HG03159 (cell line): ENCODE measurements at regions not wholly inside any gene's neighbourhood (a gene's known extent, or its start where the extent isn't known, plus 50 kb on each side); places are given as distances from the start of the nearest gene placed in this dataset.

ENCODE experiments used
- ATAC-seq: cut with Tn5 transposase; IDR thresholded peaks from one replicate; pipeline ENCODE4 v1.9.1; 2021; ENCODE audit warnings: mild to moderate bottlenecking, moderate library complexity; ENCODE audit not compliant: unreplicated experiment

DNA sequence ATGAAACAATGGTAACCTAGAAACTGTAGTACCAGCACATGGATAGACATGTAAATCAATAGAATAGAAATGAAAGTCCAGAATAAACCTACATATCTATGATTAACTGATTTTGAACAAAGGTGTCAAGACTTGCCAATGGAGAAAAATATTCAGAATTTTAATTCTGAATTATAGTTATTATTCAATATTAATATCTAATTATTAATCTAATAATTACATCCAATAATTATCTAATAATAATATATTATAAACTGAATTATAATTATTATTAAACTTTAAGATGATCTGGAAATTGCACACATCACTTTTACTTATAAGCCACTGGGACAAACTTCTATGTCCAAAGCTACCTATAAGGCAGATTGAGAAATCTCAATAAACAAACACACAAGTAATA, 1365.2 kb upstream of the ADGRL3 start:
- ATAC-seq, result no peak

DNA sequence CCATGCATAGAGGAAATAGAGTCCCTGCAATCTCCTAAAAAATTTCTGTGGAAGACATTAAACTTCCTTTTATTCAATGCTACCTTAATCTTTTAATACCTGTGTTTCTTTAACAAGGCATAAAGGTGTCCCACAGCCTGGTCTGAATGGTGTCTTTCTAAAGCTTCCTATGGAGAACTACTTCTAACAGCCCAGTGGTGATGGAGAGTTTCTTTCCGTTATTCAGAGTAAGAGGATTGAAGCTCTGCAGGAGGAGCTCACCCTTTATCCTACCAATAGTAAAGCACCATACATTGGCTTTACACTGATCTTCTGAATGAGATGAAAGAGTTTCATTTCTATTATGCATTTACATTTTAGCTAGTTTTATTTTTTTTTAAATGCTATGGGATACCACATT, 1362.4 kb upstream of the ADGRL3 start:
- ATAC-seq, result no peak

DNA sequence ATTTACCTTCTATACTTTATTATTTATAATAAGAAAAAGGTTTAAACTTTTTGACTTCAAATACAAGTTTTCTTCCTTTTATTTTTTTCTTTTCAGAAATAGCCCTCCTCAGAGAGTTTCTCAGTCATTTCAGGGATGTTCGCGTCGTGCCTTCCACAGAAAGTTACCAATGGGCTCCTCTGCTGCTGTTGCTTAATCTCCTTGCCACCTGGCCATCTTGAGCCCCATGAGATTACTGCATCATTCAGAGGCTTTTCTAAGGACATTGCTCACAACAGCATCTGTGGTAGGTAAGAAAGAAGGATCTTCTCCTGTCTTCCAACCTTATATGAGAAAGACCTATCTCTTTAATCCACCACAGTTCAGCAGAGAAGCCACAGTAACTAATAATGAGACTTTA, 1361.9 kb upstream of the ADGRL3 start:
- no peak for ATAC-seq

DNA sequence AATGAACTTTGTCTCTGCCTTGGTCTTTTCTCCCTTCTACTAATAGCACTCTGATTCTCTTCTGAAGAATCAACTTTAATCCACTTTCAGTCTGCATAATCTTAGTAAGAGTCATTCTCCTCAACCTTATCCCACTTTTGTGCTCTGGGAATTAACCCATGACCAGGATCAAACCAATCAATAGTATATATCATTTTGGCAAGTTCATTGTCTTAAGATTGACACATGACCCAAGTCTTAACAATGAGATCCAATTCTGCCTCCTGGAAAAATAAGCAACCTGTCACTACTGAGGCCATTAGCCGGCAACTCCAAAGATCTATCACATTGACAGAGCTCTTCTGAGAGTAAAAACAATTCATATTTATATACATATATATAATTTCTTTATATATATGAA, 1358.4 kb upstream of the ADGRL3 start:
- no peak for ATAC-seq

DNA sequence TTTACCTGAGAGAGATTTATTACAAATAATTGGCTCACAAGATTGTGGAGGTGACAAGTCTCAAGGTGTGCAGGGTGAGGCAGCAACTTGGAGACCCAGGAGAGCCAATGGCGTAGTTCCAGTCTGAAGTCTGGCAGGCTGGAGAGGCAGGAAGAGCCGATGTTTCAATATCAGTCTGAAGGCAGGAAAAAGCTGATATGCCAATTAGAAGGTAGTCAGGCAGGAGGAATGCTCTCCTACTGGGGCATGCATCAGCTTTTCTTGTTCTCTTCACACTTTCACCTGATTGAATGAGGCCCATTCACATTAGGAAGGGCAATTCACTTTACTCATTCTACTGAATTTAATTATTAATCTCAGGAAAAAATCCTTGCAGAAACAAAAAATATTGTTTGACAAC, 1351.7 kb upstream of the ADGRL3 start:
- no peak for ATAC-seq

DNA sequence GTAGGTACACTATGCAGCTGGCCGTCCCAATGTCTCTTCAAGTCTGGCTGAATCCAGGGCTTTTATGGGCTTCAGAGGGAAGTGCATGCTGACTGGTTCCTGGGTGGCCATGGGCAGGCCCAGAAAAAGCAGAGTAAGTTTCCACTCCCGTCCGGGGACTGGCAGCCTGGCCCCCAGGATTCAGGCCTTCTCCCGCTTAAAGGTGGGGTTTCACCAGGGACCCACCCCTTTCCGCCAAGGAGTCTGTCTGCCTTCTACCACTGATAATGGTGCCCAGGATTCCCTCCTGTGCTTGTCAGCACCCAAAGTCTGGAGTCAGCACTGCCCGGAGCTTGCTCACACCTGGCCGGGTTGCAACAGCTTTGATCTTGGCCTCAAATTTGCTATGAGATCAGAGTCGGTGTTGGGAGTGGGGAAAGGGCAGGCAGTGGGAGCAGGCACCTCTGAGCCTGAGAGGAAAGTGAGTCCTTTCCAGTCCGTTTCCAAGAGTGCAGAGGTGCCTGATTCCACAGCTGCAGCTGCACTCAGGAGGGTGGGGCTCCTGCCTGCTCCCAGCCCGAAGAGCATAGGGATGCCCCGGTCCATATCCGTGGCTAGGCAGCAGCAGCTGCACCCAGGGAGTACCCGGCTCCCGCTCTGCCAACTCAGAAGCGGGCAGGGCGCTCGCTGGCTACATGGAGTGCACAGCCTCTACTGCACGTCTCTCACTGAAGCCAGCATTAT, 1344.3 kb upstream of the ADGRL3 start:
- no peak for ATAC-seq

DNA sequence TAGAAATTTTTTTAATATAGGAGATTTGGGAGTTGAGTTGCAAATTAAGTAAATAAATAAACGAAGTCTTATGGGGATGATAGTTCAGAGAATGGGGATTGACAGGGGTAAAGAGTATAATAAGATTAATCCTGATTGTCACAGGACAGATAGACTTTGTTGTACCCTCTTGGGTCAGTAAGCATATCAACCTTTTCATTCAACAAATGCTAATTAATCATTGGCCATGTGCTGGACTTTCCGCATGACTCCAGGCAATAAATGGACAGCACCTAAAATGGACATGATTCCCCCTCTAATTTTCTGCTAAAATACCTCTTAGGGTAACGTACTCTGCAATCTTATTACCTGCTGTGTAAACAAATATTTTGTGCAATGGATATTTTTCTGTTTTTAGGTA, 1331.1 kb upstream of the ADGRL3 start:
- no peak for ATAC-seq

DNA sequence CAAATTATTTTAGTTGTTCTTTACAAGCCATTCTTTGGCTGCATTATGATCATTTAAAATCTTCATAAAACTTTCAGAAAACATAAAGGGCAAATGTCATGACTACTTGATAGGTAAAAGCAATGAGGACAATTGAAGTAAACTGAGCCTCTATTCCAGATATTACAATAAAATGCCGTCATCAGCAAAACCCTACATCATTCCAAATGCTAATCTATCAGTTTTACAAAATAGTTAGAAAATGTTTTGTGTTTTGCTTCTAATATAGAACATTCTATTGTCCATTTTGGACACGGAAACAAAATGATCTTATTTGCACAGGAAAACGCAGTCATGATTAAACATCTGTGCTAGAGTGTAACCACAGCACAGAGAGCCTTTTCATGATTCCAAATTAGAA, 1330.6 kb upstream of the ADGRL3 start:
- no peak for ATAC-seq

DNA sequence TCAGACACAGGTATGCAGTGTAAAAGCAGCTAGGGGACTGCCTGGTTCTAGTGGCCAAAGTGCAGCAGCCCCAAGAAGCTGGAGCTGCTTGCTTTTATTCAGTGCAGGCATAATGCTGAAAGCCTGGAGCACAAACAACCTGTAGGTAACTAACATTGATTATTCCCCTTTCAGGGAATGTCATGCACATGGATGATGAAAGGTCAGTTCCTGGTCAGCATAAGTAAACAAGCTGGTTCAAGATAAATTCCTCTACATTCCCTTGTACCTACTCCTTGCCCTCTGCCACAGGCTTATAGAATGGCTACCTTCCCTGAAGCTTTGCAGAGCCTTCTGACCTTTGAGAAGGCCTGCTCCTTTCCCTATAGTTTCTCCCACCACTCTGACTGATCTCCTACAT, 1318.5 kb upstream of the ADGRL3 start:
- ATAC-seq, result no peak

DNA sequence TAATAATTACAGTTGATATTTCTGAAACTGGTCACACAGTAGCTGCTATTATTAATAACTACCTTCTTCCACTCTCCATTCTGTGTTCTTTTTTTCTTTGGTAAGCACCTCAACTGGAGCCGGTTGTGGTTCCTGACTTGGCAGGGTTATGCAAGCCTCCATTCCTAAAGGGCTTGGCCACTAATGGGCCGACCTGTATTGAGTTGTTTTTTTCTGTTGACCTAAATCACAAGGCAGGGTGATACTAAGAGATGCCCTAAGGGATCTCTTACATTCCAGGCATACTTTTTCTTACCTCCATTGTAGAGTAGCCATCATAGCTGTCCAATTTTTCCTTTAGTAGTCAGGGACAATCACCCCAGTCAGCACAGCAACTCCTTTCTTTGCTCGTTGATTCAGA, 1295.8 kb upstream of the ADGRL3 start:
- ATAC-seq, result no peak

DNA sequence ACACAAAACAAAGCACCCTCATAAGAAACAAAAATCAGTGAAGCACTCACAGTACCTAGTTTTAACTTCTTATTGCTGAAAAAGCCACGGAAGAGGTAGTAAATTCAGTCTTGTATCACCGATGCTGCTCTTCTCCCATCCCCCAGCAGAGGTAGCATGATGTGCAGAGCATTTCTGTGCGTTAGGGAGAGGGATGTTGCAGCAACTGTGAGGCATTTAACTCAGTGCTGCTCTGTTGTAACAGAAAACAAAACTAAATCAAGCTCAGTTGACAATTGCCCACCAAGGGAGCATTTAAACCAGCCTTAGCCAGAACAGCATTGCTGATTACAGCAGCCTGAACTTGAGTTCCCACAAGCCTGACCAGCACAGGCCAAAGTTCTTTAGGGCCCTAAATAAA, 1279.7 kb upstream of the ADGRL3 start:
- ATAC-seq, result no peak

DNA sequence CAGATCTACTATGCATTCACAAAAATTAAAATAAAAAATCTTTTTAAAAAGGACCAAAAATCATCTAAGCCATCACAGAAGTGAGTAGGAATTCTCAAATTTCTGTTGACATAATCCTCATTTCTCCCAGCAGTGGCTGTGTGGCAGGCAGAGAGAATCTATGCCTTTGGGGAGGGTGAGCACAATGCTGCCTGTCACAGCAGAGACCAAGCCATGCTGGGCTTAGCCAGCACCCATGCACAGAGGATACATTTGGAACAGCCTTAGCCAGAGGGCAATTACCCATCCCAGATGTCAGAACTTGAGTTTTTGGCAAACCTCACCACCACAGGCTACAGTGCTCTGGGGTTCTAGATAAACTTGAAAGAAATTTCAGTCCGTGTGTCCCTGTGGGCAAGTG, 1274.8 kb upstream of the ADGRL3 start:
- ATAC-seq, result no peak

DNA sequence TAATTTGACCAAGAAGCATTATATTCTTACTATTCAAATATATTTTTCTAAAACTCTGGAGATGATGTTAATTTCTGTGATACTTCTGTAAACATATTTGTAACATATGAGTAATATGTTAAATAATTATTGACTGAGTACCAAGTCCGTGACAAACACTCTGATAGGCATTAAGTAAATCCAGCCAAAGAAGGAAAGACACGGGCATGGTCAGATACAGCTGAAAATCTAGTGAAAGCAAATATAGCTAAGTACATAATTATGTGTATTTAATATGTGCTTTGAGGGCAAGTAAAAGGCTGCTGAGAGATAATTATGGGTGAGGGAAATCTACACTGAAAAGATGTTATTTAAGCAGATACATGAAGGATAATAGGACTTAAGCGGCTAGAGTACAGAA, 1263.6 kb upstream of the ADGRL3 start:
- ATAC-seq, result no peak

DNA sequence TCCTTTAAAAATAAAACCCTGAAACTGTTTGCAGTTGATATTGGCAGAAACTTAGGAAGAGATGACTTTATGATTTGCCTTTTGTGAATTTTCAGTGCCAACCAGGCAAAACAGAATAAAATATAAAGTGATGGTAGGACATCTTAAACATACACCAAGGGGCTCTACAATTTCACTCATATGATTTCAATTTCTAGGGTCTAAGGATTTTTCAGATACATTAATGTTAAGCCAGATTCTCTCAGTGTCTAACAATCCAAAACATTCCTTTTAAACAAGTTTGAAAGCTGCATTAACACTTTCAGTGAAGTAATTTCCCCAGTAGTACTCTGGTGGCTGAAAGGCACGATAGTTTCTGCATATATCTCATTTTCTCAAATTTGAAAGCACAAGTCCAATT, 1262.0 kb upstream of the ADGRL3 start:
- ATAC-seq, result no peak

DNA sequence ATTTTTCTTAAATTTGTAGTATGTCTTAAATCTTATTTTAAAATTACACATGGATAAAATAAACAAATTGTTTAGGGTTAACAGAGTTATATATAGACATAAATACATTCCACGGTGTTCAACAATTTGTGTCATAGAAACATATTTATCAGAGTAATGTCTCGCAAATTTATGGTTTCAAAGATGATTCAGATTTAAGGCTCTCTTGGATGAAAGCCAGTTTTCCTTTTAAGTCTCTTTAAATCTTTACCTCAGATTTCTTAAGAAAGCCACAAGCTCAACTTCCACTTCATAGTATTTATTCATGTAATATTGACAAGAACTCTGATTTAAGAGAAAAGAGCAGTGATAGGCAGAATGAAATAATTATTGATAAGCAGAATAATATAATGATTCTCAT, 1254.8 kb upstream of the ADGRL3 start:
- no peak for ATAC-seq

DNA sequence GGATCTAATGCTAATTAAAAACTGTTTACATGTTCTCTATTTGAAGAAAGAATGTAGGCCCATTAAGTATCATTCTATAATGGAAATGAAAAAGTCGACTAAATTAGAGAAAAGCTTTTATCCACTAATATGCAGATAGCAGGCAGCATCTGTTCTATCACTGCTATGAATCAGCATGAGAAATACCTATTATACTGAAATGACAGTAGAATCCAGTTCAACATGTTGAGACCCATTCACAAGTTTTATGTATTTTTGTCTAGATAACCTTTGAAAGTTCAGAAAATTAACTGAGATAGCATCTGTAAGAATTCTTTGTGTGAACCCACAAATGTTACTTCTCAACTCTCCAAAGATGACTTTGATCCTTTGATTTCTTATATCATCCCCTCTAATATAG, 1254.4 kb upstream of the ADGRL3 start:
- ATAC-seq, result no peak

DNA sequence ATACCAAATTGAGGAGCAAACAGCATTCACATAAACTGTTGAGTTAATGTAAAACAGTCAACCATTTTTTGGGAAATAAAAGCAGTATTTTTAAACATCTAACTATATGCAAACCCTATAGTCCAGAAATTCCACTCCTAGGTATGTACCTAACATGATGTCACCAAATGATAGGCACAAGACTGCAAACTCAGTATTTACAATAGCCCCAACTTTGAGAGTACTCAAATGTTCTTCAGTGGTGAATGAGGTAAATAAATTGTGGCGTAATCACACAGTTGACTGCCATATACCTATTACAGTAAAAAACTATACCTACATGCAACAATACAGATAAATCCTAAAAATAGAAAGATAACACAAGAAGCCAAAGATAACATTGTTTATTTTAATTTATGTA, 1243.8 kb upstream of the ADGRL3 start:
- ATAC-seq, result no peak

DNA sequence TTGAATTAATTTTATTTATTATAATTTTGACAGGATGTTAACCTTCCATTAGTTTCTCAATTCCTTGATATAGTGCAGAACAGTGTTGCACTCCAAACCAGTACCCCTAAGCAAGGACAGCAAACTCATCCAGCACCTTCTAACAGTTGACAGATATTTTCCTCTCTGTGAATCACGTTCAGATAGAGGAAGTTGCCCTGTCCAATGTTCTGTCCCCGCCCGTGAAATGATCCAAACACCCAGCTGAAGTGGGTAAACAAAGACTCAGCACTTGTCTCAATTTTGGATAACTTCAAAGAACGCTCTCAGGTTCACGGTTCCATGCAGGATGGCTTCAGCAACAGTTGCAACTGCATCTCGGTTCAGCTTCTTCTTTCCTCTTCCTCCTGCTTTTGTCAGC, 1240.0 kb upstream of the ADGRL3 start:
- ATAC-seq, result no peak

DNA sequence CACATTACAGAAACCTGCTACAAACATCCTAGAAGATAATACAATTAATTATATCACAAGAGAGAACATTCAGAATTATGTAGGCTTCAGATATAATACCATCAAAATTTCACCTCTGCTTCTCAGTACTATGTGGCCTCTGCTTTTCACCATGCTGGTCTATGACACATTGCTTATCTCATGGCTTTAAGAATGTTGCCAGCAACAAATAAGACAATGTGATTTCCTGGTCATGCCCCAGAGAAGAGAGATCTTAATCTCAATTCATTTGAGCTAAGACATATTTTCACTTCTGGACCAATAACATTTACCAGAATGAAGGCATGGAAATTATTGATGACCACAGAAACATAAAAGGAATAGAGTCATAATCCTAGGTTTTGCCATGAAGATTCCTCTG, 1233.4 kb upstream of the ADGRL3 start:
- ATAC-seq, result no peak

DNA sequence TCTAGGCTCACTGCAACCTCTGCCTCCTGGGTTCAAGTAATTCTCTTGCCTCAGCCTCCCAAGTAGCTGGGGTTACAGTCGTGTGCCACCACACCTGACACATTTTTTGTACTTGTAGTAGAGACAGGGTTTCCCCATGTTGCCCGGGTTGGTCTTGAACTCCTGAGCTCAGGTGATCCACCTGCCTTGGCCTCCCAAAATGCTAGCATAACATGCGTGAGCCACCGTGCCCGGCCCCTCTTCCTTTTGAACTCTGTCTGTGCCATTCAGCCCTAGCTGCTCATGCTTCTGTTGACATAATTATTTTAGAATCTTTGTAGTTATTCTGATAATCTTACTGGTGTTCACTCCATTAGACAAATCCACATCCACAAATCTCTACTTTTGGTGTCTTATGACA, 1231.3 kb upstream of the ADGRL3 start:
- ATAC-seq, result no peak

DNA sequence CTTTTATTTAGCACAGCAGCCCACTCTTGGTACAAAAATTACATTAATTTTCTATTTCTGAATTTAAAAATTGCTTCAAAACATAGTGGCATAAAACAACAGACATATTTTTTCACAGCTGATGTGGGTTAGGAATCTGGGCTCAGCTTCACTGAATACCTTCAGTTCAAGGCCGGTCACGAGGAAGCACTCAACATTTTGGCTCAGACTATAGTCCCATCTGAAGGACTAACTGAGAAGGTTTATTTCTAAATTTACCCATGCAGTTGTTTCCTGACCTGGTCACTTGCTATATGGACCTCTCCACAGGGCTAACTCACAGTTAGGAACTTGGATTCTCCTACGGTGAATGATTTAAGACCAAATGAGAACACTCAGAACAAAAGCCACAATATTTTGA, 1230.2 kb upstream of the ADGRL3 start:
- no peak for ATAC-seq

DNA sequence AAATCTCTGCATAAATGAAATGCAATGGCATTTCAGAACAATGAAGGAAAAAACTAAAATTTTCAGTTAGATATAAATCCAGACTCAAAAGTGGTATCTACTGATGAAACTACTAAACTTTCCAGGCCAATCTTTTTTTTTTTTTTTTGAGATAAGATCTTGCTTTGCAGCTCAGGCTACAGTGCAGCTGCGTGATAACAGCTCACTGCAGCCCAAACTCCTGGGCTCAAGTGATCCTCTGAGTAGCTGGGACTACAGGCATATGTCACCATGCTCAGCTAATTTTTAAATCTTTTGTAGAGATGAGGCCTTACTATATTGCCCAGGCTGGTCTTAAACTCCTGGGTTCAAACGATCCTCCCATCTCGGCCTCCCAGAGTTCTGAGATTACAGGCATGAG, 1228.2 kb upstream of the ADGRL3 start:
- ATAC-seq, result no peak

DNA sequence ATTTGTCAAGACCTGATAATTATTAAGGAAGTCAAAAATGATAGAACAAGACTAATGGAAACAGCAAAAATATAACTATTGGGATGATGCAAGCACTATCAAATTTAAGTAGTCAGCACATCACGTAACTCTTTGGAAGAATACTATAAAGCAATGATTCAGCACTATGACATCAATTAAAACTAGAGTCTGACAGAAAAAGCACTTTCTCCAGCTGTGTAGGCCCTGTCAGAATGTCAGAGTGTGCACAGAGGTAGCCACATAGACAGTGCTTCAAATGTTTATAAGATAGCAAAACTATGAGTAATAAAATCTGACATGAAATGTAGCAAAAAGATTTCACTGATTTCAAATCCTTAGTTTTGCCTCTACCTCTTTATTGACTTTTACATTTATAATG, 1226.6 kb upstream of the ADGRL3 start:
- no peak for ATAC-seq

DNA sequence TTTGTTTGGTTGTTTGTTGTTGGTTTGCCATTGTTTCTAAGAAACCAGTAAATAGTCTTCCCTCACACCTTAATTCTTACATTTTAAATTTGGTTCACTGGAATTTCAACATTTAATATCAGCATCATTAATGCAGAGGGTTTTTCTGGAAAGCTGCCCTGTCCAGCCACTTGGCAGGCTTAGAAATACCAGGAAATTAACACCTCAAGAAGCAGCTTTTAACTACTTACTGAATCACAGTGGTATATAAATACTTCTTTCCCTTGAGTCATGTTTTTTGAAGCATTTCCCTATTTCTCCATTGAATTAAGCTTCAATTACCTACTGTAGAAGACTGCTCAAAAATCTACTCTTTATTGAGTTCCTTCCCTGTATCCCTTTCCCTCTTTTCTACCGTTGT, 1221.1 kb upstream of the ADGRL3 start:
- no peak for ATAC-seq
